ENCODE measurements at regions not wholly inside any gene's neighbourhood (a gene's known extent, or its start where the extent isn't known, plus 50 kb on each side); places are given as distances from the start of the nearest gene placed in this dataset.

DNA sequence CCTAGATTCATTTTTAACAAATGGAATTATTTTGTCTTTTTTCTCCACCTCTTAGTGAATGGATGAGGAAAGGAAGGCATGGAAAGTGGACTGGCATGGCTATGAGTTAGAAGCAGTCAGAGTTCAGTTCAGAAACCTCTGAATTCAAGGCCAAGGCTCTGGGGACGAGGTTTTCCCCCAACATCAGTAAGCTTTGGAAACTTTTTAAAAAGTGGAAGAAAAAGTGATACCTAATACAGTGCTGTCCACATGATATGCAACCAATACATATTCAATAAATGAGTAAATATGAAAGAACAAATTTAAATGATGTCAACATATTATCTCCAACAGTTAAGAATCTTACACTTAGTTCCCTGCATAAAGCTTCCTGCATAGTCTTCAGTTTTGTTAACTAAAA lies 204.7 kb downstream of the HLX start:
- TF ChIP-seq, protein P1, sequence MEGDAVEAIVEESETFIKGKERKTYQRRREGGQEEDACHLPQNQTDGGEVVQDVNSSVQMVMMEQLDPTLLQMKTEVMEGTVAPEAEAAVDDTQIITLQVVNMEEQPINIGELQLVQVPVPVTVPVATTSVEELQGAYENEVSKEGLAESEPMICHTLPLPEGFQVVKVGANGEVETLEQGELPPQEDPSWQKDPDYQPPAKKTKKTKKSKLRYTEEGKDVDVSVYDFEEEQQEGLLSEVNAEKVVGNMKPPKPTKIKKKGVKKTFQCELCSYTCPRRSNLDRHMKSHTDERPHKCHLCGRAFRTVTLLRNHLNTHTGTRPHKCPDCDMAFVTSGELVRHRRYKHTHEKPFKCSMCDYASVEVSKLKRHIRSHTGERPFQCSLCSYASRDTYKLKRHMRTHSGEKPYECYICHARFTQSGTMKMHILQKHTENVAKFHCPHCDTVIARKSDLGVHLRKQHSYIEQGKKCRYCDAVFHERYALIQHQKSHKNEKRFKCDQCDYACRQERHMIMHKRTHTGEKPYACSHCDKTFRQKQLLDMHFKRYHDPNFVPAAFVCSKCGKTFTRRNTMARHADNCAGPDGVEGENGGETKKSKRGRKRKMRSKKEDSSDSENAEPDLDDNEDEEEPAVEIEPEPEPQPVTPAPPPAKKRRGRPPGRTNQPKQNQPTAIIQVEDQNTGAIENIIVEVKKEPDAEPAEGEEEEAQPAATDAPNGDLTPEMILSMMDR (IDR thresholded peaks at IDR 0.05), result no peak
- TF ChIP-seq POLR2A (IDR thresholded peaks at IDR 0.05), result no peak

Measured in Peyer's patch (tissue), 4 donors.